Fibroblast of lung (primary cell): ENCODE measurements at regions not wholly inside any gene's neighbourhood (a gene's known extent, or its start where the extent isn't known, plus 50 kb on each side); places are given as distances from the start of the nearest gene placed in this dataset.
"Not testable (repeated sequence)": the region's sequence is repeated elsewhere in the genome, so short reads cannot be mapped to it uniquely, and the experiment has no call there.

Experiments used
- CTCF ChIP-seq, 2 donors: IDR thresholded peaks in 1 of 2; conservative IDR thresholded peaks in 1 of 2; 1 replicate in 1 of 2; 2 replicates in 1 of 2; pipeline ENCODE4 v1.5.1; 2011 to 2012; ENCODE audit warnings: low read length in 2 of 2, control low read depth in 1 of 2, inconsistent platforms in 1 of 2, low read depth in 1 of 2, mild to moderate bottlenecking in 1 of 2
- EZH2 ChIP-seq: IDR thresholded peaks from 2 replicates; pipeline ENCODE4 v1.5.1; 2012; ENCODE audit warnings: low read length, control low read depth, mild to moderate bottlenecking; ENCODE audit errors: missing control alignments

GRCh38 chr16:13352796-13353195 is 451.4 kb downstream of the SHISA9 start:
- TF ChIP-seq CTCF (conservative IDR thresholded peaks at IDR 0.05 in 1 of 2, IDR thresholded peaks at IDR 0.05 in 1 of 2; ENCODE audit: low read depth in 1 of 2, low read length in 2 of 2); EZH2: not testable (repeated sequence)
